OCI-LY7 (cell line): ENCODE measurements at regions not wholly inside any gene's neighbourhood (a gene's known extent, or its start where the extent isn't known, plus 50 kb on each side); places are given as distances from the start of the nearest gene placed in this dataset.

Experiments
- BruUV-seq: library from RNA; stranded (reverse); fragments of 400-500 nt; replicated peaks from 2 replicates; lab custom pipeline; 2021; lab: Mats Ljungman, UMichigan
- CTCF ChIA-PET: fragments of 300-600 bp; sonication (Branson Sonifier 250); formaldehyde crosslinking; loops from one replicate; lab custom pipeline; 2022; ENCODE audit warnings: antibody characterized with exemption; ENCODE audit not compliant: unreplicated experiment; lab: Charles Lee
- POLR2A ChIA-PET: fragments of 300-600 bp; sonication (Branson Sonifier 250); formaldehyde crosslinking; loops from one replicate; lab custom pipeline; 2022; ENCODE audit warnings: antibody characterized with exemption; lab: Charles Lee
- DNase-seq: peaks from one replicate; pipeline ENCODE4 v3.0.0-alpha.2; 2015; ENCODE audit warnings: low spot score
- H2AFZ ChIP-seq: fragments of 200-600 bp; sonication (generic), shearing (Covaris generic); 2 replicates; pipeline ENCODE4 v1.6.1; 2014; ENCODE audit warnings: mild to moderate bottlenecking, antibody characterized with exemption, low read length, moderate library complexity
- H3K27ac ChIP-seq: fragments of 200-600 bp; sonication (generic); 2 replicates; pipeline ENCODE4 v1.5.1; 2014; ENCODE audit warnings: mixed run types, low read depth, mild to moderate bottlenecking, moderate library complexity, low read length, inconsistent platforms; ENCODE audit not compliant: poor library complexity, severe bottlenecking
- H3K36me3 ChIP-seq: fragments of 200-600 bp; sonication (generic); 2 replicates; pipeline ENCODE4 v1.6.1; 2014; ENCODE audit warnings: mild to moderate bottlenecking, antibody characterized with exemption, low read length, moderate library complexity, mixed read lengths; ENCODE audit not compliant: insufficient read depth
- H3K4me1 ChIP-seq: fragments of 200-600 bp; sonication (generic); 2 replicates; pipeline ENCODE4 v1.5.1; 2014; ENCODE audit warnings: mild to moderate bottlenecking, low read length; ENCODE audit not compliant: insufficient read depth, poor library complexity, severe bottlenecking
- H3K4me2 ChIP-seq: fragments of 200-600 bp; sonication (generic); 2 replicates; pipeline ENCODE4 v1.6.1; 2014; ENCODE audit warnings: mild to moderate bottlenecking, low read length
- H3K4me3 ChIP-seq: fragments of 200-600 bp; sonication (generic); 2 replicates; pipeline ENCODE4 v1.5.1; 2014; ENCODE audit warnings: mild to moderate bottlenecking, low read depth, low read length; ENCODE audit not compliant: poor library complexity, severe bottlenecking
- H3K79me2 ChIP-seq: fragments of 200-600 bp; sonication (generic); 2 replicates; pipeline ENCODE4 v1.6.1; 2016; ENCODE audit warnings: low read depth, mild to moderate bottlenecking, low read length, moderate library complexity, mixed read lengths; ENCODE audit not compliant: insufficient read depth
- H3K9me2 ChIP-seq: fragments of 200-600 bp; sonication (generic); 2 replicates; pipeline ENCODE4 v1.6.1; 2016; ENCODE audit warnings: mild to moderate bottlenecking, low read length, mixed read lengths; ENCODE audit not compliant: insufficient read depth
- H3K9me3 ChIP-seq: fragments of 200-600 bp; sonication (generic); 2 replicates; pipeline ENCODE4 v1.6.1; 2014; ENCODE audit warnings: mild to moderate bottlenecking, mixed run types, low read length, mixed read lengths
- H4K20me1 ChIP-seq: fragments of 200-600 bp; sonication (generic); 2 replicates; pipeline ENCODE4 v1.6.1; 2014; ENCODE audit warnings: mild to moderate bottlenecking, antibody characterized with exemption, low read length, moderate library complexity, mixed read lengths; ENCODE audit not compliant: insufficient read depth
- EZH2phosphoT487 ChIP-seq: fragments of 200-600 bp; sonication (generic); IDR thresholded peaks from 2 replicates; pipeline ENCODE4 v1.6.1; 2018; ENCODE audit warnings: low read depth, borderline replicate concordance, mild to moderate bottlenecking, mixed run types, antibody characterized with exemption, low read length, moderate library complexity, mixed read lengths
- intact Hi-C: fragments of 100-400 bp; cut with micrococcal nuclease; formaldehyde crosslinking; loops from one replicate; pipeline ENCODE4 v1.10.0; 2022; ENCODE audit not compliant: unreplicated experiment
- TF ChIP-seq, protein P1 (sequence below): fragments of 200-600 bp; sonication (generic); conservative IDR thresholded peaks from 2 replicates; pipeline ENCODE4 v1.5.1; 2014; ENCODE audit warnings: mild to moderate bottlenecking, antibody characterized with exemption, low read length, moderate library complexity, mixed read lengths

- no peaks in the 10 kb centered on the region for H3K9me3 ChIP-seq
- H3K36me3 ChIP-seq: no peaks in the 10 kb centered on the region
- no TSS peak for BruUV-seq
- ChIA-PET CTCF (no interaction called here), POLR2A (no interaction called here)
- no peak overlapping the region for H3K4me3 ChIP-seq
- H3K4me1 ChIP-seq: no peaks in the 10 kb centered on the region
- no peak overlapping the region for H2AFZ ChIP-seq
- no peaks in the 10 kb centered on the region for H3K9me2 ChIP-seq
- H4K20me1 ChIP-seq: no peaks in the 10 kb centered on the region
- intact Hi-C loops: no loop called here
- peak; percentile 10 for DNase-seq
- TF ChIP-seq EZH2phosphoT487: no peak
- TF ChIP-seq, protein P1, sequence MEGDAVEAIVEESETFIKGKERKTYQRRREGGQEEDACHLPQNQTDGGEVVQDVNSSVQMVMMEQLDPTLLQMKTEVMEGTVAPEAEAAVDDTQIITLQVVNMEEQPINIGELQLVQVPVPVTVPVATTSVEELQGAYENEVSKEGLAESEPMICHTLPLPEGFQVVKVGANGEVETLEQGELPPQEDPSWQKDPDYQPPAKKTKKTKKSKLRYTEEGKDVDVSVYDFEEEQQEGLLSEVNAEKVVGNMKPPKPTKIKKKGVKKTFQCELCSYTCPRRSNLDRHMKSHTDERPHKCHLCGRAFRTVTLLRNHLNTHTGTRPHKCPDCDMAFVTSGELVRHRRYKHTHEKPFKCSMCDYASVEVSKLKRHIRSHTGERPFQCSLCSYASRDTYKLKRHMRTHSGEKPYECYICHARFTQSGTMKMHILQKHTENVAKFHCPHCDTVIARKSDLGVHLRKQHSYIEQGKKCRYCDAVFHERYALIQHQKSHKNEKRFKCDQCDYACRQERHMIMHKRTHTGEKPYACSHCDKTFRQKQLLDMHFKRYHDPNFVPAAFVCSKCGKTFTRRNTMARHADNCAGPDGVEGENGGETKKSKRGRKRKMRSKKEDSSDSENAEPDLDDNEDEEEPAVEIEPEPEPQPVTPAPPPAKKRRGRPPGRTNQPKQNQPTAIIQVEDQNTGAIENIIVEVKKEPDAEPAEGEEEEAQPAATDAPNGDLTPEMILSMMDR: no peak
- H3K27ac ChIP-seq: peak overlapping the region; percentile 15
- H3K4me2 ChIP-seq: no peak overlapping the region
- H3K79me2 ChIP-seq: no peaks in the 10 kb centered on the region
Measured at GRCh38 chr16:9185381-9185780, 93.9 kb downstream of the HAPSTR1 start.

GRCh38 chr16:9186061-9186460 is 94.6 kb downstream of the HAPSTR1 start:
- H3K27ac ChIP-seq: no peak overlapping the region
- no peak overlapping the region for H3K4me3 ChIP-seq
- DNase-seq: no peak
- ChIA-PET POLR2A (no interaction called here), CTCF (no interaction called here)
- no peaks in the 10 kb centered on the region for H3K4me1 ChIP-seq
- H3K79me2 ChIP-seq: no peaks in the 10 kb centered on the region
- intact Hi-C loops: no loop called here
- no peaks in the 10 kb centered on the region for H4K20me1 ChIP-seq
- H3K9me2 ChIP-seq: no peaks in the 10 kb centered on the region
- TF ChIP-seq, protein P1: no peak
- TF ChIP-seq EZH2phosphoT487: no peak
- no peaks in the 10 kb centered on the region for H3K9me3 ChIP-seq
- no TSS peak for BruUV-seq
- H3K4me2 ChIP-seq: no peak overlapping the region
- no peaks in the 10 kb centered on the region for H3K36me3 ChIP-seq
- H2AFZ ChIP-seq: no peak overlapping the region

DNA sequence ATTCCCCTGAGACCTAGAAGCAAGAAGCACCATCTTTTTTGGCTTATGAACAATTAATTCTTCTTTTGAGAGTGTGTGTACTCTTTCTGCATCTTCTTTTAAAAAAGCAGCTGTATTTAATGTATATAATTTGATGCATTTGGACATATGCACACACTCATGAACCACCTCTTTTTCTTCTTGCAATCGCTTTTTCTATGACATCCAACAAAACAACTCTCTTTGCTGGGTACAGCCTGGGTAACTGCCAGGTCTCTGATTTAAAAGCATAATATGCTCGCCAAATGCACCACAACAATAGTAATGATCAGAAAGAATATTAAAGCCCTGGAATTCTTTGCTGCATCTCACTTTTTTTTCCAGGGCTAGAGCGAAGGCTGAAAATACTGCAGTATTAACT is 97.3 kb downstream of the HAPSTR1 start:
- Histone ChIP-seq H3K4me3 (no peak overlapping the region), H3K9me2 (no peaks in the 10 kb centered on the region), H4K20me1 (no peaks in the 10 kb centered on the region), H3K4me2 (no peak overlapping the region), H3K79me2 (no peaks in the 10 kb centered on the region), H3K27ac (no peak overlapping the region), H3K4me1 (no peaks in the 10 kb centered on the region), H3K36me3 (no peaks in the 10 kb centered on the region), H2AFZ (no peak overlapping the region), H3K9me3 (no peaks in the 10 kb centered on the region)
- DNase-seq: no peak
- intact Hi-C loops: no loop called here
- no TSS peak for BruUV-seq
- ChIA-PET CTCF (no interaction called here), POLR2A (no interaction called here)
- TF ChIP-seq EZH2phosphoT487: no peak
- TF ChIP-seq, protein P1: no peak
